ENCODE measurements at regions not wholly inside any gene's neighbourhood (a gene's known extent, or its start where the extent isn't known, plus 50 kb on each side); places are given as distances from the start of the nearest gene placed in this dataset.
"Not testable (repeated sequence)": the region's sequence is repeated elsewhere in the genome, so short reads cannot be mapped to it uniquely, and the experiment has no call there.

DNA sequence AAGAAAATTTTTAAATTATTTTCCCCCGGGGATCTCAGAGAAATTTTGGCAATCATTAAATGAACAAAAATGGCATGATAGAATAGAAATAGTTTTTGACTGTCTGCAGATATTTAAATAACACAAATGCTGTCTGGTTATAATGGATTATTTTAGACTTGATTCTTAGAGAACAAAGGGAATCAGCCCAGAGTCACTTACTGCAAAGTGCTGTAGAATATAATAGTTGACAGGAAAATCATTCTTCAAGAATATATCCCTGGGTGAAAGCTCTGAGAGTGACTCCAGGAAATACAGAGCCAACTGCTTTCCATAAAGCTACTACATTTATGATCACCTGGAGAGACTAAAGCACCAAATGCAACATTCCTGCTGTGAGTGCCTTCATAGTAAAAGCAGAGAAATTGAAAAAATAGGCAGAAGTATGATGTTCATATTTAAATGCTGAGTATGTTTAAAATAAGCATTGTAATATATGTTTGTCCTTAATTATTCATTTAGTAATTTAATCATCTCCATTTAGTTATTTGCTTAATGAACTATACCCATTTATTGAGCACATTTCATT, 1765.8 kb downstream of the SLITRK1 start:
- DNase-seq = no peak

DNA sequence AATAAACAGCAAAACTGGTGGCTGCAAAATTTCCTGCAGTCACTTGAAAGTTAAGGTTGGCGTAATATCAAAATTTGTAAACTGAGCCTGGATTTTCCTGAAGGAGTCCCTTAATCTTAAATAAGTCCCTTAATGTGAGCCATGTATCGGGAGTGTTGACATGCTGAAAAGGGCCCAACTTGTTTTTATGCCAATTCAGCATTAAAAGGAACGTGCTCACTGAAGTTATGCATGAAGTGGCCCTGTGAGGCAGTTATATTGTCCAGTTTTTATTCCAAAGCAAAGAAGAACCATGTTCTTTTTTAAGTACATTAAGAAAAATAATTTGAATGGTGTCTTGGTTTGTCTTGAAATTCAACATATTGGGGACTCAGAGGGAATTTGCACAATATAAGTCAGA, 1766.9 kb downstream of the SLITRK1 start:
- no peak for DNase-seq

DNA sequence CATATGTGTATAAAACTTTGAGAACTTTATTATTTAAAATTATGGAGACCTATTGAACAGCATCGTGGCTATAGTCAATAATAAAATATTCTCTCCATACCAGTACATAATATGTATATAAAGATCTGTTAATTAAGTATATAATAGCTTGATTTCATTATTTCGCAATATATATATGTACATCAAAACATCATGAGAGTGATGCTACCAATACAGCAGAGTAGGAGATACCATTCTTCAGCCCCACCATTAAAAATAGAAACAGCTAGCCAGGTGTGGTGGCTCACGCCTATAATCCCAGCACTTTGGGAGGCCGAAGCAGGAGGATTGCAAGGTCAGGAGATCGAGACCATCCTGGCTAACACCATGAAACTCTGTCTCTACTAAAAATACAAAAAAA, 1755.3 kb upstream of the SPRY2 start:
- no peak for DNase-seq

DNA sequence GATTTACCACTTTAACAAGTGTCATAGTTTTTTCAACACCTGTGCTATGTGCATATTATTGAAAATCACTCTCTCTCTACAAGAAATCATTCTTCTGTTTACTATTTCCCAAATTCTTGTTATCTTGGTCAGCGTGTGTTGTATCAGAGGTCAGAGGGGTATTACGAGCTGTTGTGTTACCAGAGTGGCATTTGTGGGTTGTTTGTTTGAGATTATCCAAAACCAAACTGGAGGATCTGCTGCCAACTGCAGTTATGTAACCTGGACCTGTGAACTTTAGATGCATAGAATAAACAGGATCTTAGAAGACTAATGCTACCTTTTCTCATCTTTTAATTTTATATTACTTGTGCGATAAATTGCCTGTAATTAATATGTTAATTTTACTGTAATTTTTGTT, 1751.4 kb upstream of the SPRY2 start:
- DNase-seq = no peak

DNA sequence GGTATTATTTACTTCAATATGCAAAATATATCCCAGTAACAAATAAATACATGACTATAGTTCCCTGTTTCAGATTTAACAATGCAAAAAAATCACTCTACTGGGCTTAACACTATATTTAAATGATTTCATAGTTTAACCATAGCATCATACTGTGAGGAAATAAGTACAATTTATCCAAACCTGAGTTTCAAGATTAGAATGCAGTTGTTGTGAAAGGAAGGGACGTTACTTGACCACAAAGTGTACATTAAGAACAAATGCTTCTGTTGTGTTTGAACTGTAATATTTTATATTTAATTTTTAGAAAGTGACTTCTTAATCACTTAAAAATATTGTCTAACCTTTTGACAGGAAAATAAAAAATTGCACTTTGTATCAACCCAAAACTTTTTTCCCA, 1747.9 kb upstream of the SPRY2 start:
- DNase-seq = no peak

DNA sequence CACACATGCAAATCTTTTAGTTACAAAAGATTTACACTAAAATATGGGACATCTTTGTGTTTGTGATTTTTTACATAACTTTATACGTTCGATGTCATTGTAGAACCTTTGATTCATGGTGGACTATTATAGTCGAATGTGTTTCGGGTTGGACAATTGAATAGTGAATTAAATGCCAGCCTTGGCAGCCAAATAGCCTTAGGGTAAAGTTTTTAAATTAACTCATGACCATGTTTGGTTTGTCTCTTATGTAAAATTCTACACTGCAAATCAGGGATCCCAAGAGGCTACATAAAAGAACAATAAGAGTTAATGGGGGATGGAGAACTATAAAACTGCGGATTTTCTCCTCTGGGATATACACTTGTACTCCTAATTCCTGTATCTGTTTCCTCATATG, 1735.6 kb upstream of the SPRY2 start:
- DNase-seq = no peak

- no peak for DNase-seq
Measured at GRCh38 chr13:82070416-82070815, 1729.5 kb upstream of the SPRY2 start.

GRCh38 chr13:82062772-82063171, 1721.8 kb upstream of the SPRY2 start:
- DNase-seq = no peak

GRCh38 chr13:82058364-82058763, 1717.4 kb upstream of the SPRY2 start:
- DNase-seq = no peak

GRCh38 chr13:82045316-82045715, 1704.4 kb upstream of the SPRY2 start:
- not testable (repeated sequence) for DNase-seq

DNA sequence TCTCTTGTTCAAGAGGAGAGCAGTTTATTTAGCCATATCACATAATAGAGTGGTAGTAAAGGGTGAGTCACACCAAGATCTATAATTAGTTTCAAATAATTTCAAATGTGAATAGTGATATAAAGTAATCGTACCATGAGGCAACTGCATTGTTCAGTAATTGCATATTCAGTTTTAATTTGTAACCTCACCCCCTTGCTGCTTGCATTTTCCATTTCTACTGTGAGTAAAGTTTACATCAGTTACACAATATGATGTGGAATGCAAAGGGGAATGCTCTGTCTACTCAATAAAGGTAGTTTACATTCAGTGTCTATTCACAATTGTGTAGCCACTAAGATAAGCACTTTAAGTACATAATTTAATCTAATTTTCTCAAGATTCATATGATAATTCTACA, 1695.7 kb upstream of the SPRY2 start:
- DNase-seq = no peak

GRCh38 chr13:82011355-82011754, 1670.4 kb upstream of the SPRY2 start:
- no peak for DNase-seq

GRCh38 chr13:82010780-82011179, 1669.9 kb upstream of the SPRY2 start:
- DNase-seq = no peak

- DNase-seq = no peak
Measured at GRCh38 chr13:82002710-82003109, 1661.8 kb upstream of the SPRY2 start.

DNA sequence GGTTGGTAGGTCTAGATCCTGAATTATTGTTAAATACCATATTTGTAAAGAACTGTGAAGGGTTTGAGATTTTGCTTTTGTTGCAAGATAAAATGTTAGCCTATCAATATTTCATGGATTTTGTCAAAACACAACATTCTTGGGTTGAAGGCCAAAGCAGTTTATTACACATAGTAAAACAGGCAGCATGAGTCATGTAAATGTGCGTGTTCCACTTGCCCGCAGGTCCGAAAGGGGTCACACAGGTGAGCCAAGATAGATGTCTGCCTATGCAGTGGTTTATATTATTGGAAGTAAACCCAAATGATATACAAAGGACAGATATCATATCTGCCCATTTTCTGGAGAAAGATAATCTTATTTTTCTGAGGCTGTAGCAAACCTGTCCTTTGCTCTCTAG, 1654.4 kb upstream of the SPRY2 start:
- DNase-seq = no peak

DNA sequence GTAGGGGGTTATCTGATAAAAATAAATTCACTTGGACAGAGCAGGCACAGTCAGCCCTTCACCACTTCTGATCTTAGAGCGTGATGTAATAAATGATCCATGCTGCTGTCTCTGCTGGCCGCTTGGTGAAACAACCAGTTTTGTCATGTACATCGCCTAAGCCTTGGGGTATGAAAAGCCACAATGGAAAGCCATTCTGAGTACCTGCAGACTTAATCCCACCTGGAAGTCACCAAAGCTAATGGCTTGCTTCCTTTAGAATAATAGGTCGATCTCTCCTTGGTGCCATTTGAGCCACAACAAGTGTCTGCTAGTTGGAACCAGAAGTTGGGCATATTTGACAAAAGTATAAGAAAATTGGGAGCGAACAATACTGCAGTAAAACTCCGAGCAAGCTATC, 1649.7 kb upstream of the SPRY2 start:
- DNase-seq = no peak

GRCh38 chr13:81988567-81988966, 1647.6 kb upstream of the SPRY2 start:
- no peak for DNase-seq

- no peak for DNase-seq
Measured at GRCh38 chr13:81987677-81988357, 1646.9 kb upstream of the SPRY2 start.

- no peak for DNase-seq
Measured at GRCh38 chr13:81987159-81987558, 1646.2 kb upstream of the SPRY2 start.

DNA sequence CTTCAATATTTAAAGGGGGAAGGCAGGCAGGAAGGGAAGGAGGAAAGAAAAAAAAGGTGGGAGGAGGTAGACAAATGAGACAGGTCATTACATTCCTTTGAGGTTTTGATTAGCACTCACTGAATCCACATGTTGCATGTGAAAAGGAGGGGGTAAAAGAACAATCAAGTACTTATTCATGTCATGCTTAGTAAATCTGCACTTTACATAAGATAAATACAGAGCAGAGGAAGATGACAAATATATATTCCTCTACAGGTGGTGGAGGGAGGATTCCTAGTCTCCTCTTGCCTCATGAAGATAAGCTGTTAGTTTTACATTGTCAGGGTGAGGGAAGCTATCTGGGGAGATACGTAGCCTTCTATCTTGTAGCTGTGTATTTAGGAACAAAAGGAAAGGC, 1645.4 kb upstream of the SPRY2 start:
- no peak for DNase-seq

DNA sequence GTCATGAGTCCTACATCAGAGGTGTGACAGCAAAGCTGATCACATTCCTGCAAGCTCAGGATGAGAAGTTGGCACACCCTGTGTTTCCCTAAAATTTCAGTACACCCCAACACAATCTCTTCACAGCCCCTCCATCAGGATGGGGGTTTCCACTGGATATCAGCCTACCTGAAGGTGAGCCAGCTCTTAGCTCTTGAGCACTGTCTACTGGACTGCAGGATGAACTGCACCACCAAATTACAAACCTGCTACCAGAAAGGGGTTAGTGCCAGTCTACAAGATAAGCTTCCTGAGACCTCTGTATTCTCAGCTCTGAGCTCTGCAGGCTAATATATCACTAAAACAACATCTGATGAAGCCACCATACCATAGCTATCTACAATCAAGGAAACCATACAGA, 1616.2 kb upstream of the SPRY2 start:
- no peak for DNase-seq

- DNase-seq = no peak
Measured at GRCh38 chr13:81929988-81930387, 1589.1 kb upstream of the SPRY2 start.

GRCh38 chr13:81927347-81927746, 1586.4 kb upstream of the SPRY2 start:
- no peak for DNase-seq

DNA sequence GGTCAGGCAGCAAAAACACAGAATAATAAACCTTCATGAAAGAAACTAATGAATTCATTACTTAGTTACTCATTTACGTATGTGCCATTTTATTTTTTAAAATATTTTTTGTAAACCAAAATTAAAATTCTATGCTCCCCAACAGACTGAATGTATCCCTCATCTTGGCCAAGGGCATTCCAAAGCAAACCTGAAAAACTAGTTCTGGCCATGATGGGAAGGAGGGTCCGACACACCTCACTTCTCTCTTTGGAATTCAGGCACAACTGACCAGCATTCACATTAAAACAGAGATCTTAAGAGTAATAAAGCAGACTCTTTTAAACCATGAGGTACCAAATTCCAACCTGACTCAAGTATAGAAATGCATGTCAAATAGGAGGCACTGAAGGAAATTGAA, 1576.9 kb upstream of the SPRY2 start:
- no peak for DNase-seq

GRCh38 chr13:81916461-81916860, 1575.5 kb upstream of the SPRY2 start:
- no peak for DNase-seq

All from NCI-H2107 (cell line).